GM23338 (cell line): ENCODE measurements at regions not wholly inside any gene's neighbourhood (a gene's known extent, or its start where the extent isn't known, plus 50 kb on each side); places are given as distances from the start of the nearest gene placed in this dataset.

ENCODE experiments used
- ATAC-seq: fragments of 200-7000 bp; cut with Tn5 transposase; 3 replicates; pipeline ENCODE4 v1.9.1; 2020
- DNase-seq: peaks from one replicate; pipeline ENCODE4 v3.0.0-alpha.2; 2015; ENCODE audit warnings: low spot score
- H2AFZ ChIP-seq: fragments of 200-600 bp; sonication (generic); 2 replicates; pipeline ENCODE4 v1.8.0; 2016; ENCODE audit warnings: antibody characterized with exemption, mild to moderate bottlenecking, moderate library complexity
- H3F3A ChIP-seq: fragments of 200-600 bp; sonication (generic); replicated peaks from 2 replicates; pipeline ENCODE4 v1.8.0; 2017; ENCODE audit warnings: antibody characterized with exemption, mixed run types, low read depth
- H3K27ac ChIP-seq: fragments of 200-600 bp; sonication (generic); 2 replicates; pipeline ENCODE4 v1.6.1; 2016; ENCODE audit warnings: low read depth
- H3K27me3 ChIP-seq: fragments of 200-600 bp; sonication (generic); 2 replicates; pipeline ENCODE4 v1.8.0; 2016; ENCODE audit warnings: mild to moderate bottlenecking, mixed run types, moderate library complexity; ENCODE audit not compliant: insufficient read depth
- H3K36me3 ChIP-seq: fragments of 200-600 bp; sonication (generic); 2 replicates; pipeline ENCODE4 v1.8.0; 2016; ENCODE audit warnings: mild to moderate bottlenecking; ENCODE audit not compliant: insufficient read depth
- H3K4me1 ChIP-seq: fragments of 200-600 bp; sonication (generic); 2 replicates; pipeline ENCODE4 v1.8.0; 2016; ENCODE audit warnings: mild to moderate bottlenecking, moderate library complexity; ENCODE audit not compliant: insufficient read depth
- H3K4me2 ChIP-seq: fragments of 200-600 bp; sonication (generic); 2 replicates; pipeline ENCODE4 v1.7.1; 2017; ENCODE audit warnings: mixed run types
- H3K4me3 ChIP-seq: fragments of 200-600 bp; sonication (generic); 2 replicates; pipeline ENCODE4 v1.6.1; 2016; ENCODE audit warnings: mixed run types
- H3K79me2 ChIP-seq: fragments of 200-600 bp; sonication (generic); replicated peaks from 2 replicates; pipeline ENCODE4 v1.8.0; 2017; ENCODE audit warnings: mild to moderate bottlenecking; ENCODE audit not compliant: insufficient read depth
- H3K9me2 ChIP-seq: fragments of 200-600 bp; sonication (generic); 2 replicates; pipeline ENCODE4 v1.8.0; 2017; ENCODE audit not compliant: insufficient read depth
- H4K20me1 ChIP-seq: fragments of 200-600 bp; sonication (generic); replicated peaks from 2 replicates; pipeline ENCODE4 v1.8.0; 2017; ENCODE audit warnings: mild to moderate bottlenecking; ENCODE audit not compliant: insufficient read depth
- H3K27ac Mint-ChIP-seq: 2 replicates; pipeline ENCODE4 v1.8.0; 2020; ENCODE audit warnings: inconsistent platforms, mild to moderate bottlenecking, moderate library complexity, mixed read lengths
- H3K27me3 Mint-ChIP-seq: 3 replicates; pipeline ENCODE4 v1.8.0; 2022; ENCODE audit warnings: low read depth, mild to moderate bottlenecking, moderate library complexity, mixed read lengths, inconsistent platforms; ENCODE audit not compliant: insufficient read depth, poor library complexity
- H3K36me3 Mint-ChIP-seq: 3 replicates; pipeline ENCODE4 v1.8.0; 2021; ENCODE audit warnings: low read depth, mild to moderate bottlenecking, inconsistent platforms, moderate library complexity, mixed read lengths
- H3K4me1 Mint-ChIP-seq: 3 replicates; pipeline ENCODE4 v1.8.0; 2020; ENCODE audit warnings: mild to moderate bottlenecking, inconsistent platforms, mixed read lengths
- H3K4me3 Mint-ChIP-seq: 3 replicates; pipeline ENCODE4 v1.8.0; 2021; ENCODE audit warnings: moderate library complexity, mild to moderate bottlenecking, inconsistent platforms, mixed read lengths
- H3K9me3 Mint-ChIP-seq: 3 replicates; pipeline ENCODE4 v1.8.0; 2020; ENCODE audit warnings: moderate library complexity, mild to moderate bottlenecking, inconsistent platforms, mixed read lengths
- CREB1 ChIP-seq: fragments of 250-450 bp; sonication (Bioruptor Pico); IDR thresholded peaks from 2 replicates; pipeline ENCODE4 v1.5.0; 2020; ENCODE audit warnings: low read depth, mild to moderate bottlenecking, moderate library complexity
- CTCF ChIP-seq, 2 experiments: fragments of 200-600 bp in 1 of 2; sonication (generic) in 1 of 2; conservative IDR thresholded peaks; 2 replicates each; pipeline versions ENCODE4 v1.5.1 to v1.6.1; 2016 to 2017; ENCODE audit warnings: antibody characterized with exemption in 2 of 2, low read depth in 2 of 2, mild to moderate bottlenecking in 2 of 2, moderate library complexity in 1 of 2
- ETS1 ChIP-seq: IDR thresholded peaks from 2 replicates; pipeline ENCODE4 v1.6.1; 2016; ENCODE audit warnings: antibody characterized with exemption
- EZH2 ChIP-seq: fragments of 200-600 bp; sonication (generic); IDR thresholded peaks from one replicate; pipeline ENCODE4 v1.8.0; 2017; ENCODE audit warnings: antibody characterized with exemption, mild to moderate bottlenecking, low read depth; ENCODE audit not compliant: unreplicated experiment
- EZH2phosphoT487 ChIP-seq: fragments of 200-600 bp; sonication (generic); IDR thresholded peaks from one replicate; pipeline ENCODE4 v1.8.1; 2018; ENCODE audit warnings: antibody characterized with exemption; ENCODE audit not compliant: unreplicated experiment
- JUNB ChIP-seq: IDR thresholded peaks from one replicate; pipeline ENCODE4 v1.6.1; 2016; ENCODE audit warnings: antibody characterized with exemption; ENCODE audit not compliant: unreplicated experiment
- NANOG ChIP-seq: IDR thresholded peaks from 2 replicates; pipeline ENCODE4 v1.6.1; 2016; ENCODE audit warnings: antibody characterized with exemption, borderline replicate concordance
- REST ChIP-seq: IDR thresholded peaks from one replicate; pipeline ENCODE4 v1.6.1; 2018; ENCODE audit warnings: antibody characterized with exemption; ENCODE audit not compliant: unreplicated experiment
- STAT1 ChIP-seq: IDR thresholded peaks from one replicate; pipeline ENCODE4 v1.6.1; 2016; ENCODE audit warnings: antibody characterized with exemption; ENCODE audit not compliant: unreplicated experiment
- ZNF114 ChIP-seq: fragments of 250-450 bp; sonication (Bioruptor Pico); IDR thresholded peaks from 2 replicates; pipeline ENCODE4 v1.5.0; 2020; ENCODE audit warnings: mild to moderate bottlenecking, moderate library complexity
- ZNF331 ChIP-seq: fragments of 250-450 bp; sonication (Bioruptor Pico); IDR thresholded peaks from 2 replicates; pipeline ENCODE4 v1.5.0; 2020; ENCODE audit warnings: low read depth, mild to moderate bottlenecking, moderate library complexity

GRCh38 chr12:89070603-89071002 is 281.7 kb downstream of the DUSP6 start (continued):
- TF ChIP-seq CREB1 (no peak), REST (no peak), EZH2phosphoT487 (no peak), JUNB (no peak), ZNF114 (no peak), NANOG (no peak), CTCF (conservative IDR thresholded peaks at IDR 0.05; ENCODE audit: low read depth in 2 of 2) (no peak), ETS1 (no peak), ZNF331 (no peak)

DNA sequence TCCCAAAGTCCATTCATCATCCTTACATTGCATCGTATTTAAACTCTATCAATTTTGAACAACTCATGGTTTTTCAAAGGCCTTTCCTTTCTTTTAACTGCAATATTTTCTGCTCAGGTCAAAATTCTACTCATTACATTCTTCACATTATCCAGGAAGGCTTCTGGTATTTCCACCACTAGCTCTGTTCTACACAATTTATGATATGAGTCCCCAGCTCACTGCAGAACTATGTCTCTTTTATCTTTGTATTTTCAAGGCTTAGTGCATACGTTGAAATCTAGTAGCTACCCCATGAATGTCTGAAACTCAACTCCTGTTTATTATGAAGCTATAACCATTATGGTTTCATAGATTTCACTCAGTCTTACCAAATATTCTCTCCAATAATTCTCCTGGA is 282.9 kb downstream of the DUSP6 start:
- Histone ChIP-seq H3K4me3 (no peak overlapping the region), H3K79me2 (no peaks in the 10 kb centered on the region), H3K36me3 (no peaks in the 10 kb centered on the region), H4K20me1 (no peaks in the 10 kb centered on the region), H3K4me2 (no peak overlapping the region), H3K4me1 (peaks cover 27% of the 10 kb centered on the region; the same call in 1 of the 2 replicates), H2AFZ (no peak overlapping the region), H3F3A (no peaks in the 10 kb centered on the region), H3K9me2 (peaks cover 8% of the 10 kb centered on the region; the same call in 1 of the 2 replicates), H3K27ac (no peak overlapping the region), H3K27me3 (no peaks in the 10 kb centered on the region)
- Mint-ChIP-seq H3K27ac (no peak overlapping the region), H3K9me3 (no peaks in the 10 kb centered on the region), H3K4me3 (no peak overlapping the region), H3K36me3 (no peaks in the 10 kb centered on the region), H3K27me3 (no peaks in the 10 kb centered on the region), H3K4me1 (peaks cover 18% of the 10 kb centered on the region)
- TF ChIP-seq NANOG (no peak), STAT1 (no peak), CTCF (conservative IDR thresholded peaks at IDR 0.05; ENCODE audit: low read depth in 2 of 2) (no peak), ZNF114 (no peak), EZH2phosphoT487 (no peak), CREB1 (no peak), REST (no peak), ETS1 (no peak), ZNF331 (no peak), JUNB (no peak), EZH2 (no peak)
- no peak for ATAC-seq
- DNase-seq: no peak
